Erythroblast (primary cell): ENCODE measurements at regions not wholly inside any gene's neighbourhood (a gene's known extent, or its start where the extent isn't known, plus 50 kb on each side); places are given as distances from the start of the nearest gene placed in this dataset.
A peak's percentile ranks its signal among the peaks of the same experiment; 100 is the strongest.

Experiments used
- DNase-seq, 2 experiments: peaks; one replicate each; lab custom pipeline; 2025; lab: John Stamatoyannopoulos, UW
- GATA1 ChIP-seq: IDR thresholded peaks from 2 replicates; pipeline ENCODE4 v1.6.1; 2011; ENCODE audit warnings: low read depth, mild to moderate bottlenecking, control low read depth, low read length, moderate library complexity
- POLR2A ChIP-seq: IDR thresholded peaks from 2 replicates; pipeline ENCODE4 v1.6.1; 2011; ENCODE audit warnings: mild to moderate bottlenecking, low read length

GRCh38 chr22:42217752-42218280 lies 52.6 kb downstream of the TCF20 start:
- DNase-seq, result no peak
- no peak for TF ChIP-seq POLR2A
- TF ChIP-seq GATA1, result no peak

- TF ChIP-seq GATA1, result no peak
- TF ChIP-seq POLR2A, result no peak
- no peak for DNase-seq
Measured at GRCh38 chr22:42217019-42217751, 53.3 kb downstream of the TCF20 start.

GRCh38 chr22:42214633-42215415 lies 55.6 kb downstream of the TCF20 start:
- no peak for TF ChIP-seq GATA1
- TF ChIP-seq POLR2A, result no peak
- DNase-seq, result no peak

- no peak for DNase-seq
- TF ChIP-seq POLR2A (no peak), GATA1 (no peak)
Measured at GRCh38 chr22:42208362-42208761, 62.1 kb downstream of the TCF20 start.

GRCh38 chr22:42207918-42208317 lies 62.5 kb downstream of the TCF20 start:
- no peak for DNase-seq
- no peak for TF ChIP-seq POLR2A

GRCh38 chr22:42203609-42204008 lies 66.8 kb downstream of the TCF20 start:
- no peak for TF ChIP-seq GATA1
- no peak for TF ChIP-seq POLR2A
- DNase-seq, result no peak

GRCh38 chr22:42202669-42203068 lies 67.8 kb downstream of the TCF20 start:
- no peak for TF ChIP-seq POLR2A
- no peak for TF ChIP-seq GATA1
- DNase-seq, result peak; percentile 16 to 48

GRCh38 chr22:42202048-42202447 lies 68.4 kb downstream of the TCF20 start:
- no peak for DNase-seq
- no peak for TF ChIP-seq POLR2A
- no peak for TF ChIP-seq GATA1

GRCh38 chr22:42199025-42199424 lies 68.4 kb upstream of the CYP2D6 start:
- TF ChIP-seq GATA1 (no peak), POLR2A (no peak)
- DNase-seq, result no peak

- no peak for DNase-seq
- TF ChIP-seq GATA1 (no peak), POLR2A (no peak)
Measured at GRCh38 chr22:42198226-42198625, 67.6 kb upstream of the CYP2D6 start.

- TF ChIP-seq GATA1 (no peak), POLR2A (no peak)
- no peak for DNase-seq
Measured at GRCh38 chr22:42196454-42196853, 65.8 kb upstream of the CYP2D6 start.

GRCh38 chr22:42194953-42195352 lies 64.3 kb upstream of the CYP2D6 start:
- no peak for TF ChIP-seq POLR2A
- no peak for TF ChIP-seq GATA1
- DNase-seq, result no peak

- TF ChIP-seq POLR2A, result no peak
- TF ChIP-seq GATA1, result no peak
- DNase-seq, result no peak
Measured at GRCh38 chr22:42194104-42194851, 63.7 kb upstream of the CYP2D6 start.

- DNase-seq, result no peak
- TF ChIP-seq GATA1 (no peak), POLR2A (no peak)
Measured at GRCh38 chr22:42192547-42192946, 61.9 kb upstream of the CYP2D6 start.
